H9 (cell line): ENCODE measurements at regions not wholly inside any gene's neighbourhood (a gene's known extent, or its start where the extent isn't known, plus 50 kb on each side); places are given as distances from the start of the nearest gene placed in this dataset.

Experiments
- DNase-seq: peaks from one replicate; pipeline ENCODE4 v3.0.0-alpha.2; 2017
- H2AFZ ChIP-seq: one replicate; pipeline ENCODE4 v1.6.1; 2013; ENCODE audit warnings: mild to moderate bottlenecking, low read length, control low read depth, moderate library complexity
- H2AK5ac ChIP-seq: 2 replicates; pipeline ENCODE4 v1.6.1; 2013; ENCODE audit warnings: low read length, control low read depth, mixed read lengths; ENCODE audit not compliant: insufficient read length
- H2BK120ac ChIP-seq: one replicate; pipeline ENCODE4 v1.6.1; 2013; ENCODE audit warnings: low read depth, mild to moderate bottlenecking, low read length, control low read depth, inconsistent platforms; ENCODE audit not compliant: poor library complexity, severe bottlenecking
- H2BK12ac ChIP-seq: 2 replicates; pipeline ENCODE4 v1.6.1; 2013; ENCODE audit warnings: low read length, control low read depth, mixed read lengths, low read depth; ENCODE audit not compliant: insufficient read length
- H2BK15ac ChIP-seq: 2 replicates; pipeline ENCODE4 v1.6.1; 2013; ENCODE audit warnings: low read depth, low read length, control low read depth
- H2BK20ac ChIP-seq: one replicate; pipeline ENCODE4 v1.6.1; 2013; ENCODE audit warnings: low read depth, mild to moderate bottlenecking, low read length, control low read depth, inconsistent platforms; ENCODE audit not compliant: poor library complexity, severe bottlenecking
- H2BK5ac ChIP-seq: 2 replicates; pipeline ENCODE4 v1.6.1; 2013; ENCODE audit warnings: low read length, control low read depth, mixed read lengths; ENCODE audit not compliant: insufficient read length
- H3K14ac ChIP-seq: 2 replicates; pipeline ENCODE4 v1.6.1; 2013; ENCODE audit warnings: low read length, control low read depth; ENCODE audit not compliant: insufficient read depth
- H3K18ac ChIP-seq: 2 replicates; pipeline ENCODE4 v1.6.1; 2013; ENCODE audit warnings: low read depth, mild to moderate bottlenecking, mixed read lengths, low read length, control low read depth; ENCODE audit not compliant: insufficient read length
- H3K23ac ChIP-seq: 2 replicates; pipeline ENCODE4 v1.6.1; 2013; ENCODE audit warnings: low read length, control low read depth, mixed read lengths, low read depth; ENCODE audit not compliant: insufficient read length
- H3K23me2 ChIP-seq: 2 replicates; pipeline ENCODE4 v1.6.1; 2013; ENCODE audit warnings: low read depth, mild to moderate bottlenecking, mixed read lengths, low read length, control low read depth; ENCODE audit not compliant: insufficient read length, poor library complexity, severe bottlenecking
- H3K27ac ChIP-seq: 2 replicates; pipeline ENCODE4 v1.5.1; 2013; ENCODE audit warnings: low read length, control low read depth, mixed read lengths, low read depth; ENCODE audit not compliant: insufficient read length
- H3K27me3 ChIP-seq: 2 replicates; pipeline ENCODE4 v1.6.1; 2013; ENCODE audit warnings: low read length, control low read depth, inconsistent platforms; ENCODE audit not compliant: insufficient read depth
- H3K4ac ChIP-seq: 2 replicates; pipeline ENCODE4 v1.6.1; 2013; ENCODE audit warnings: low read depth, mild to moderate bottlenecking, control low read depth, inconsistent platforms, low read length, moderate library complexity
- H3K4me1 ChIP-seq: 2 replicates; pipeline ENCODE4 v1.6.1; 2013; ENCODE audit warnings: low read length, control low read depth, inconsistent platforms; ENCODE audit not compliant: insufficient read depth
- H3K4me2 ChIP-seq: 2 replicates; pipeline ENCODE4 v1.6.1; 2013; ENCODE audit warnings: low read length, control low read depth, mixed read lengths; ENCODE audit not compliant: insufficient read length, insufficient read depth
- H3K56ac ChIP-seq: 2 replicates; pipeline ENCODE4 v1.6.1; 2013; ENCODE audit warnings: low read depth, mild to moderate bottlenecking, mixed read lengths, low read length, control low read depth; ENCODE audit not compliant: insufficient read length
- H3K79me1 ChIP-seq: 2 replicates; pipeline ENCODE4 v1.6.1; 2013; ENCODE audit warnings: low read depth, mild to moderate bottlenecking, moderate library complexity, low read length, control low read depth, inconsistent platforms; ENCODE audit not compliant: insufficient read depth, poor library complexity, severe bottlenecking
- H3K79me2 ChIP-seq: 2 replicates; pipeline ENCODE4 v1.6.1; 2013; ENCODE audit warnings: low read length, control low read depth, inconsistent platforms; ENCODE audit not compliant: insufficient read depth
- H3K9ac ChIP-seq: 2 replicates; pipeline ENCODE4 v1.6.1; 2013; ENCODE audit warnings: low read length, control low read depth, mixed read lengths; ENCODE audit not compliant: insufficient read length; ENCODE audit errors: extremely low read depth
- H3K9me3 ChIP-seq: one replicate; pipeline ENCODE4 v1.6.1; 2013; ENCODE audit warnings: low read depth, low read length, inconsistent platforms; ENCODE audit not compliant: control insufficient read depth
- H3T11ph ChIP-seq: one replicate; pipeline ENCODE4 v1.6.1; 2013; ENCODE audit warnings: mild to moderate bottlenecking, low read length, control low read depth, inconsistent platforms
- H4K20me1 ChIP-seq: one replicate; pipeline ENCODE4 v1.6.1; 2013; ENCODE audit not compliant: control insufficient read depth, insufficient read length, insufficient read depth
- H4K5ac ChIP-seq: 2 replicates; pipeline ENCODE4 v1.6.1; 2013; ENCODE audit warnings: low read depth, mild to moderate bottlenecking, mixed read lengths, low read length, control low read depth; ENCODE audit not compliant: insufficient read length
- H4K8ac ChIP-seq: replicated peaks from 2 replicates; pipeline ENCODE4 v1.6.1; 2013; ENCODE audit warnings: low read length, control low read depth, mixed read lengths, low read depth; ENCODE audit not compliant: insufficient read length
- H4K91ac ChIP-seq: 2 replicates; pipeline ENCODE4 v1.6.1; 2013; ENCODE audit warnings: low read depth, mild to moderate bottlenecking, moderate library complexity, mixed read lengths, low read length, control low read depth; ENCODE audit not compliant: insufficient read length
- H3K27ac Mint-ChIP-seq, 3 experiments: 2 replicates in 2 of 3; 3 replicates in 1 of 3; pipeline ENCODE4 v1.8.0; 2020 to 2021; ENCODE audit warnings: mixed read lengths in 3 of 3, mild to moderate bottlenecking in 1 of 3, moderate library complexity in 1 of 3
- H3K27me3 Mint-ChIP-seq: 2 replicates; pipeline ENCODE4 v1.8.0; 2021; ENCODE audit warnings: low read depth, mild to moderate bottlenecking, moderate library complexity, mixed read lengths
- H3K36me3 Mint-ChIP-seq, 3 experiments: 2 replicates in 2 of 3; 3 replicates in 1 of 3; pipeline ENCODE4 v1.8.0; 2020 to 2021; ENCODE audit warnings: low read depth in 3 of 3, mixed read lengths in 3 of 3; ENCODE audit not compliant: insufficient read depth in 1 of 3
- H3K4me1 Mint-ChIP-seq, 2 experiments: 2 replicates each; pipeline ENCODE4 v1.8.0; 2020; ENCODE audit warnings: mixed read lengths in 2 of 2
- H3K4me3 Mint-ChIP-seq, 2 experiments: 2 replicates in 1 of 2; 3 replicates in 1 of 2; pipeline ENCODE4 v1.8.0; 2020 to 2021; ENCODE audit warnings: mild to moderate bottlenecking in 2 of 2, mixed read lengths in 2 of 2, moderate library complexity in 1 of 2
- H3K9me3 Mint-ChIP-seq, 2 experiments: 2 replicates in 1 of 2; 3 replicates in 1 of 2; pipeline ENCODE4 v1.8.0; 2020; ENCODE audit warnings: mild to moderate bottlenecking in 2 of 2, mixed read lengths in 2 of 2, moderate library complexity in 1 of 2
- WGBS: extraction: QIAGEN DNeasy Blood & Tissue Kit; methylation state at CpG from one replicate; pipeline ENCODE4 v1.1.7; 2013; ENCODE audit warnings: missing lambda C conversion rate, low lambda C conversion rate, mixed read lengths; ENCODE audit not compliant: insufficient read length; ENCODE audit errors: extremely low coverage; 5-methylcytosine and 5-hydroxymethylcytosine counted together
- TF ChIP-seq, protein P1 (sequence below): fragments of 200-600 bp; sonication (generic); conservative IDR thresholded peaks from 3 replicates; pipeline ENCODE4 v1.8.0; 2021; ENCODE audit warnings: antibody characterized with exemption, mild to moderate bottlenecking

DNA sequence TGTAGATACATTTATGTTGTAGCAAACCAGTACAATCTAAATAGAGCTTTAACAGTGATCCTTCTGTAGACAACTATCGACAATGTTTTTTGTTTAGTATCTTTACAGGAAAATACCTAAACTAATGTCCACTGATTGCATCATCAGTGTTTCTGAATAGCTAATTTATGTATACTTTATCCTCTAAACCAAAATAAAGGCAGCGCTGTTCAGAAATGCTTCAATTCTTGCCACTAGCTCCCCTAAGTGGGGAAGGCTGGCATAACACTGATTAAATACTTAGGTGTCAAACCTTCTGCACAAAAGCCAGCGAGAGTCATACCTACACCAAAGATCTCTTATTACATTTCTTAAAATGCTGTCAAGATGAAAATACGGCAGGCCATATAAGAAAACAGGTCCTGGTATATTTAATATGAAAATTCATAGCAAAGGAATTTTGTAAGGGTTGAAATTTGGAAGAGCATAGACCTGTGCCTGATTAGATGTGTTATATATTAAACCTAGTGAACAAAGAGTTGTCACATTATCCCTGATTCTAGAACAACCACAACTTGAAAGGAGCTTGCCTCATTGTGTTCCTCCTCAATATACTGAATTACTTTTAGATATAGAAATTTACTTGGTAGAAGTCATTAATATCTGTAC, 1693.4 kb upstream of the SLC39A10 start:
- peaks cover 23 to 27% of the 10 kb centered on the region in 2 experiments for H3K4me1 Mint-ChIP-seq
- no peak overlapping the region for H3K56ac ChIP-seq
- H3K4ac ChIP-seq: no peak overlapping the region
- no peak overlapping the region for H3K4me2 ChIP-seq
- H3K9ac ChIP-seq: no peak overlapping the region
- H3K4me3 Mint-ChIP-seq: no peak overlapping the region
- no peak overlapping the region for H3K27ac ChIP-seq
- no peaks in the 10 kb centered on the region for H3K27me3 Mint-ChIP-seq
- H3K9me3 ChIP-seq: no peaks in the 10 kb centered on the region
- no peak overlapping the region for H4K8ac ChIP-seq
- no peak overlapping the region for H2BK12ac ChIP-seq
- no peak overlapping the region for H4K5ac ChIP-seq
- H2BK15ac ChIP-seq: no peak overlapping the region
- no peak overlapping the region for H4K91ac ChIP-seq
- H3K18ac ChIP-seq: no peak overlapping the region
- no peak overlapping the region for H2BK120ac ChIP-seq
- H2BK20ac ChIP-seq: no peak overlapping the region
- TF ChIP-seq, protein P1, sequence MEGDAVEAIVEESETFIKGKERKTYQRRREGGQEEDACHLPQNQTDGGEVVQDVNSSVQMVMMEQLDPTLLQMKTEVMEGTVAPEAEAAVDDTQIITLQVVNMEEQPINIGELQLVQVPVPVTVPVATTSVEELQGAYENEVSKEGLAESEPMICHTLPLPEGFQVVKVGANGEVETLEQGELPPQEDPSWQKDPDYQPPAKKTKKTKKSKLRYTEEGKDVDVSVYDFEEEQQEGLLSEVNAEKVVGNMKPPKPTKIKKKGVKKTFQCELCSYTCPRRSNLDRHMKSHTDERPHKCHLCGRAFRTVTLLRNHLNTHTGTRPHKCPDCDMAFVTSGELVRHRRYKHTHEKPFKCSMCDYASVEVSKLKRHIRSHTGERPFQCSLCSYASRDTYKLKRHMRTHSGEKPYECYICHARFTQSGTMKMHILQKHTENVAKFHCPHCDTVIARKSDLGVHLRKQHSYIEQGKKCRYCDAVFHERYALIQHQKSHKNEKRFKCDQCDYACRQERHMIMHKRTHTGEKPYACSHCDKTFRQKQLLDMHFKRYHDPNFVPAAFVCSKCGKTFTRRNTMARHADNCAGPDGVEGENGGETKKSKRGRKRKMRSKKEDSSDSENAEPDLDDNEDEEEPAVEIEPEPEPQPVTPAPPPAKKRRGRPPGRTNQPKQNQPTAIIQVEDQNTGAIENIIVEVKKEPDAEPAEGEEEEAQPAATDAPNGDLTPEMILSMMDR: peak; percentile 72
- H2AFZ ChIP-seq: no peak overlapping the region
- no peak for DNase-seq
- H3K9me3 Mint-ChIP-seq: no peaks in the 10 kb centered on the region
- no peak overlapping the region for H2BK5ac ChIP-seq
- H3K79me1 ChIP-seq: no peaks in the 10 kb centered on the region
- H3K4me1 ChIP-seq: no peaks in the 10 kb centered on the region
- no peaks in the 10 kb centered on the region for H3K79me2 ChIP-seq
- no peaks in the 10 kb centered on the region for H3K27me3 ChIP-seq
- no peak overlapping the region for H3K23ac ChIP-seq
- H3K27ac Mint-ChIP-seq: no peak overlapping the region
- no peak overlapping the region for H3K14ac ChIP-seq
- H3K23me2 ChIP-seq: no peaks in the 10 kb centered on the region
- H2AK5ac ChIP-seq: no peak overlapping the region
- no peaks in the 10 kb centered on the region for H4K20me1 ChIP-seq
- no CpG with 5 or more reads among the region's 4 CpGs for WGBS
- no peak overlapping the region for H3T11ph ChIP-seq
- no peaks in the 10 kb centered on the region; a peak in 1 of 7 replicates for H3K36me3 Mint-ChIP-seq
